WERI-Rb-1 (cell line): ENCODE measurements at regions not wholly inside any gene's neighbourhood (a gene's known extent, or its start where the extent isn't known, plus 50 kb on each side); places are given as distances from the start of the nearest gene placed in this dataset.

Experiments used
- DNase-seq: peaks from one replicate; pipeline ENCODE4 v3.0.0-alpha.2; 2020
- H3K27ac ChIP-seq: fragments of 250-450 bp; sonication (Bioruptor Pico); 2 replicates; pipeline ENCODE4 v1.5.1; 2020; ENCODE audit warnings: mild to moderate bottlenecking, moderate library complexity
- H3K27me3 ChIP-seq: fragments of 250-450 bp; sonication (Bioruptor Pico); 2 replicates; pipeline ENCODE4 v1.5.1; 2021; ENCODE audit warnings: mild to moderate bottlenecking, low read depth, moderate library complexity; ENCODE audit not compliant: insufficient read depth, severe bottlenecking
- H3K36me3 ChIP-seq: fragments of 250-450 bp; sonication (Bioruptor Pico); 2 replicates; pipeline ENCODE4 v1.5.1; 2020; ENCODE audit warnings: mild to moderate bottlenecking, moderate library complexity
- H3K4me3 ChIP-seq: 2 replicates; pipeline ENCODE4 v1.5.1; 2011; ENCODE audit warnings: low read depth, mild to moderate bottlenecking, control low read depth, low read length
- H3K9me3 ChIP-seq: fragments of 250-450 bp; sonication (Bioruptor Pico); 2 replicates; pipeline ENCODE4 v1.5.1; 2021; ENCODE audit warnings: mild to moderate bottlenecking, moderate library complexity; ENCODE audit not compliant: severe bottlenecking
- TF ChIP-seq, protein P1 (sequence below): IDR thresholded peaks from 2 replicates; pipeline ENCODE4 v1.5.1; 2011; ENCODE audit warnings: low read depth, mild to moderate bottlenecking, control low read depth, inconsistent platforms, low read length

DNA sequence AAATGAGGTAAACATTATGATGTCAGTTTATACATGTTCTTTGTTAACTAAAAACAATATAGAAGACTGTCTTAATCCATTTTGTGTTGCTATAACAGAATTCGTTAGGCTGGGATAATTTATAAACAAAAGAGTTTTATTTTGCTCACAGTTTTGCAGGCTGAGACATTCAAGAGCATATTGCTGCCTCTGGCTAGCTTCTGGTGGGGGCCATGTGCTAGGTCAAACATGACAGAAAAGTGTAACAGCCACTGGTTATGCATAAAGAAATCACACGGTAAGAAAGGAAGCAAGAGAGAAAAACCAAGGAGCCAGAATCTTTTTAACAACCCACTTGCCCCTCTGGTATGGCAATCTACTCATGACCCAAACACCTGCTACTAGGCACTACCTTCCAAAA is 776.7 kb downstream of the PLOD2 start:
- TF ChIP-seq, protein P1, sequence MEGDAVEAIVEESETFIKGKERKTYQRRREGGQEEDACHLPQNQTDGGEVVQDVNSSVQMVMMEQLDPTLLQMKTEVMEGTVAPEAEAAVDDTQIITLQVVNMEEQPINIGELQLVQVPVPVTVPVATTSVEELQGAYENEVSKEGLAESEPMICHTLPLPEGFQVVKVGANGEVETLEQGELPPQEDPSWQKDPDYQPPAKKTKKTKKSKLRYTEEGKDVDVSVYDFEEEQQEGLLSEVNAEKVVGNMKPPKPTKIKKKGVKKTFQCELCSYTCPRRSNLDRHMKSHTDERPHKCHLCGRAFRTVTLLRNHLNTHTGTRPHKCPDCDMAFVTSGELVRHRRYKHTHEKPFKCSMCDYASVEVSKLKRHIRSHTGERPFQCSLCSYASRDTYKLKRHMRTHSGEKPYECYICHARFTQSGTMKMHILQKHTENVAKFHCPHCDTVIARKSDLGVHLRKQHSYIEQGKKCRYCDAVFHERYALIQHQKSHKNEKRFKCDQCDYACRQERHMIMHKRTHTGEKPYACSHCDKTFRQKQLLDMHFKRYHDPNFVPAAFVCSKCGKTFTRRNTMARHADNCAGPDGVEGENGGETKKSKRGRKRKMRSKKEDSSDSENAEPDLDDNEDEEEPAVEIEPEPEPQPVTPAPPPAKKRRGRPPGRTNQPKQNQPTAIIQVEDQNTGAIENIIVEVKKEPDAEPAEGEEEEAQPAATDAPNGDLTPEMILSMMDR = no peak
- no peak overlapping the region for H3K4me3 ChIP-seq
- DNase-seq = no peak
- H3K27me3 ChIP-seq = no peaks in the 10 kb centered on the region
- no peak overlapping the region for H3K27ac ChIP-seq
- no peaks in the 10 kb centered on the region for H3K36me3 ChIP-seq
- H3K9me3 ChIP-seq = no peaks in the 10 kb centered on the region

DNA sequence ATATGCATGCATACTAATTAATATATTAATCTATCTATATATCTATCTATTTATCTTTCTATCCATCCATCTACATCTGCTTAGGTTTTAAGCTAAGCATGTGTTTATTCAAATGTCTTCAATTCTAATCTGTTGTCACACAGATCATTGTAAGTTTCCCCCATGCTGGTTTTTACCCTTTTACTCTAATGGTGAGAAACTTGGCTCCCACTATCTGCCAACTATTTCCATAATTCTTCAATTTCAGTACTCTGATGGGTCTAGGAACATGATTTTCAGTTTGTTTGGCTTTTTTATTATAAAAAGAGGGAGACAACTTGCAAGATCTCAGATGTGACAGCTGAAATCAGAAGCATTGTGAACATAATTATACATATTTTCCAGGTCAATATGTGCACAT is 773.8 kb downstream of the PLOD2 start:
- TF ChIP-seq, protein P1 = no peak
- no peaks in the 10 kb centered on the region for H3K36me3 ChIP-seq

DNA sequence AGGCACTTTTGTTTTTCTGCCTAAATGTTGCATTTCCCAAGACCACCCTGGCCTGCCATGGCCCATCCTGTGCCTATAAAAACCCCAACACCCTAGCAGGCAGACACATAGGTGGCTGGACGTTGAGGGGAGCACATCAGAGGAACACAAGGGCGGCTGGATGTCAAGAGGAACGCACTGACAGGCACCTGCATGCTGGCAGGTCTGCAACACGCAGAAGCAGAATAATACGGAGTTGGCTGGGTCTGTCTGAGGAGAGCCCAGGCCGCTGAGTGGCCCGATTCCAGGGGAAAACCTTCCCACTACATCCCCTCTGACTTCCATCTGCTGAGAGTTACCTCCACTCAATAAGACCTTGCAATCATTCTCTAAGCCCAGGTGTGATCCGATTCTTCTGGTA is 765.6 kb downstream of the PLOD2 start:
- no peaks in the 10 kb centered on the region for H3K9me3 ChIP-seq
- TF ChIP-seq, protein P1 = no peak
- no peak for DNase-seq
- no peak overlapping the region for H3K27ac ChIP-seq
- no peak overlapping the region for H3K4me3 ChIP-seq
- H3K36me3 ChIP-seq = no peaks in the 10 kb centered on the region
- H3K27me3 ChIP-seq = no peaks in the 10 kb centered on the region

More for the DNA sequence above, 773.8 kb downstream of the PLOD2 start:
- DNase-seq = no peak
- H3K4me3 ChIP-seq = no peak overlapping the region
- H3K27me3 ChIP-seq = no peaks in the 10 kb centered on the region
- no peak overlapping the region for H3K27ac ChIP-seq
- H3K9me3 ChIP-seq = no peaks in the 10 kb centered on the region

- no peak for DNase-seq
- TF ChIP-seq, protein P1 = no peak
- H3K27me3 ChIP-seq = no peaks in the 10 kb centered on the region
Observed at GRCh38 chr3:145411605-145412004, 749.4 kb downstream of the PLOD2 start.

DNA sequence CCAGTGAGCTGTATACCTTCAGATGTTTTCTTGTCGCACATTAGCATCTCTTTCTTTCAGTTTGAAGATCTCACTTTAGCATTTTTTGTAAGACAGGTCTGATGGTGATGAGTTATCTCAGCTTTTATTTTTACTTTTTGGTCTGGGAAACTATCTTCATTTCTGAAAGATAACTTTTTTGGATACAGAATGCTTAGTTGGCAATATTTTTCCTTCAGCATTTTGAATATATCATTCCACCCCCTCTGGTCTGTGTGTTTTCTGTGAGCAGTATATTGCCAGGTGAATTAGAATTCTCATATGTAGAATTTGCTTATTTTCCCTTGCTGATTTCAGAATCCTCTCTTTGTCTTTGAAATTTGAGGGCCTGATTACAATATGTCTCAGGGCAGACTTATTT is 743.3 kb downstream of the PLOD2 start:
- Histone ChIP-seq H3K9me3 (no peaks in the 10 kb centered on the region), H3K4me3 (no peak overlapping the region), H3K27ac (no peak overlapping the region), H3K27me3 (no peaks in the 10 kb centered on the region), H3K36me3 (no peaks in the 10 kb centered on the region)
- TF ChIP-seq, protein P1 = no peak
- DNase-seq = no peak

More at GRCh38 chr3:145411605-145412004, 749.4 kb downstream of the PLOD2 start:
- Histone ChIP-seq H3K9me3 (no peaks in the 10 kb centered on the region), H3K36me3 (no peaks in the 10 kb centered on the region), H3K4me3 (no peak overlapping the region), H3K27ac (no peak overlapping the region)

DNA sequence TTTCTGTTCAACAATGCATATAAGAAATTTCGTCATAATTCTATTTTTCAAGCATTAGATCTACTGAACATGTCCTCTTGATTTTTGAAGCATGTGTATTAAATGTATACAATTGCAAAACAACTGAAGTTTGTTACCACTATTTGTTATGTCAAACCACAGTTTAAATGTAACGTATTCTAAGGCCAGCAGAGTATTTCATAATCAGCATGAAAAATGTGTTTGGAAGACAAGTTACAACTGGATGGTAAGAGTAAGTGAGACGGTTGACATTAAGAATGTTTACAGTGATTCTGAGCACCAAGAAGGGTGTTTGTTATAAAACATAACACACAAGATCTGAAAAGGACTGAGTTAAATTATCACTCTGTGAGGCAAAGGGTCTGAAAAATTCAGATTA is 738.4 kb downstream of the PLOD2 start:
- Histone ChIP-seq H3K27ac (no peak overlapping the region), H3K9me3 (no peaks in the 10 kb centered on the region), H3K27me3 (no peaks in the 10 kb centered on the region), H3K4me3 (no peak overlapping the region), H3K36me3 (no peaks in the 10 kb centered on the region)
- DNase-seq = no peak
- TF ChIP-seq, protein P1 = no peak
